ENCODE measurements at regions not wholly inside any gene's neighbourhood (a gene's known extent, or its start where the extent isn't known, plus 50 kb on each side); places are given as distances from the start of the nearest gene placed in this dataset.

GRCh38 chr11:32307913-32308312 is 127.4 kb downstream of the WT1 start:
- no peak for TF ChIP-seq CTCF (IDR thresholded peaks at IDR 0.05)
- Histone ChIP-seq H3K4me3 (no peak overlapping the region), H3K36me3 (no peaks in the 10 kb centered on the region), H3K27me3 (no peaks in the 10 kb centered on the region), H3K4me1 (no peaks in the 10 kb centered on the region), H3K27ac (no peak overlapping the region), H3K9me3 (no peaks in the 10 kb centered on the region)
- DNase-seq (ENCODE audit: low spot score) = no peak

- no peaks in the 10 kb centered on the region for H3K9me3 ChIP-seq
- TF ChIP-seq CTCF (IDR thresholded peaks at IDR 0.05) = no peak
- DNase-seq (ENCODE audit: low spot score) = no peak
- H3K4me3 ChIP-seq = no peak overlapping the region
- no peak overlapping the region for H3K27ac ChIP-seq
- H3K27me3 ChIP-seq = no peaks in the 10 kb centered on the region
- no peaks in the 10 kb centered on the region for H3K4me1 ChIP-seq
- H3K36me3 ChIP-seq = no peaks in the 10 kb centered on the region
Observed at GRCh38 chr11:32309530-32310213, 125.7 kb downstream of the WT1 start.

GRCh38 chr11:32310214-32310601 is 125.1 kb downstream of the WT1 start:
- H3K9me3 ChIP-seq = no peaks in the 10 kb centered on the region
- no peaks in the 10 kb centered on the region for H3K36me3 ChIP-seq

GRCh38 chr11:32311346-32312065 is 123.8 kb downstream of the WT1 start:
- Histone ChIP-seq H3K27me3 (no peaks in the 10 kb centered on the region), H3K4me3 (no peak overlapping the region), H3K36me3 (no peaks in the 10 kb centered on the region), H3K9me3 (no peaks in the 10 kb centered on the region), H3K27ac (no peak overlapping the region), H3K4me1 (no peaks in the 10 kb centered on the region)
- DNase-seq (ENCODE audit: low spot score) = no peak
- TF ChIP-seq CTCF (IDR thresholded peaks at IDR 0.05) = no peak

More at GRCh38 chr11:32310214-32310601, 125.1 kb downstream of the WT1 start:
- no peak for TF ChIP-seq CTCF (IDR thresholded peaks at IDR 0.05)
- Histone ChIP-seq H3K27ac (no peak overlapping the region), H3K4me1 (no peaks in the 10 kb centered on the region), H3K4me3 (no peak overlapping the region), H3K27me3 (no peaks in the 10 kb centered on the region)
- DNase-seq (ENCODE audit: low spot score) = no peak

- Histone ChIP-seq H3K9me3 (no peaks in the 10 kb centered on the region), H3K27ac (no peak overlapping the region), H3K4me3 (no peak overlapping the region), H3K4me1 (no peaks in the 10 kb centered on the region), H3K36me3 (no peaks in the 10 kb centered on the region), H3K27me3 (no peaks in the 10 kb centered on the region)
- no peak for TF ChIP-seq CTCF (IDR thresholded peaks at IDR 0.05)
- no peak for DNase-seq (ENCODE audit: low spot score)
Observed at GRCh38 chr11:32312206-32312817, 123.0 kb downstream of the WT1 start.
